GM19025 (cell line): ENCODE measurements at regions not wholly inside any gene's neighbourhood (a gene's known extent, or its start where the extent isn't known, plus 50 kb on each side); places are given as distances from the start of the nearest gene placed in this dataset.

Experiments used
- ATAC-seq: cut with Tn5 transposase; IDR thresholded peaks from one replicate; pipeline ENCODE4 v1.9.1; 2021; ENCODE audit warnings: mild to moderate bottlenecking, low read depth, moderate library complexity; ENCODE audit not compliant: unreplicated experiment

DNA sequence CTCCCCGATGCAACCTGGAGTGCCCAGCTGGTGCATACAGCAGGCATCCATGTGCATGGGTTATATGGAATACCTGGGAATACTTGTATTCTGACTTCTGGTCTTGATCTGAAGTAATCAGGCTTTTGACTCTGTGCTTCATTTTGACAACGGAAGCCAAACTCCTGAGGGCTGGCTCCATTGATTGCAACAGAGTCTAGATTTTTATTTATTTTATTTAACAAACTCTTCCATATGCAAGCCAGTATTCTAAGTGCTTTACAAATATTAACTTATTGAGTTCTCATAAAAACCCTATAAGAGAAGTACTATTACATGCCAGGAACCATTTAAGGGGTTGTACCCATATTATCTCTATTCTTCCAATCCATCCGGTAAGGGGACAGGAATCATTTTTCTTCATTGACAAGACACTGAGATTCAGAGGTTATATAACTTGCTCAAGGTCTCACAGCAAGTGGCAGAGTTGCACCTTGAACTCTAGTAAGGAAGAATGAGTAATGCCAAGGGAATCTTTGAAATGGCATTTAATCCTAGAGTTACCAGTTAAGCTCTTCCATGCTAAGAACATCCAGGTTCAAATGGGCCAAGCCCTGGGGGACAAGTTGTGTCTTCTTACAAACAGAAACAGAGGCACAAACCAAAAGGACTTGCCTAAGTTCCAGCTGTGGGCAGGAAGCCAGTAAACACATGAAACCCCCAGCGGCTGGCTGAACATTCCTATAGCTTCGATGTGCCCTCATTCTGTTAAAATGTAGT lies 241.0 kb downstream of the WDR11 start:
- no peak for ATAC-seq

DNA sequence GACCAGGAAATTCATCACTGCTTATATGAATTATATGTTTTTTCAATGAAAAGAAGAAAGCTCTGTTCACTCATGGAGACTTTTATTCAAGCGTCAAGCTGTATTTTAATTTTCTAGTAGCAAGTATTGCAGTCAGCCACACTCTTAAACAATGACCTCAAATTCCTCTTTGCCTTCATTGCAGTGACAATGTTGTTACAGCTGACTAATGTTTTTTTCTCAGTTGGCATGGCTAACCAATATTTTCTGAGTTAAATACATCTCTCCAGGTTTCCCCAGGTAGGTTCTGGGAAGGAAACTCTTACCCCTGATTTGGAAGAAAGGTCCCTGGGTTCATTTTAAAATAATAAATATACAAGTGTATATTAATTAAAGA lies 241.5 kb downstream of the WDR11 start:
- no peak for ATAC-seq

DNA sequence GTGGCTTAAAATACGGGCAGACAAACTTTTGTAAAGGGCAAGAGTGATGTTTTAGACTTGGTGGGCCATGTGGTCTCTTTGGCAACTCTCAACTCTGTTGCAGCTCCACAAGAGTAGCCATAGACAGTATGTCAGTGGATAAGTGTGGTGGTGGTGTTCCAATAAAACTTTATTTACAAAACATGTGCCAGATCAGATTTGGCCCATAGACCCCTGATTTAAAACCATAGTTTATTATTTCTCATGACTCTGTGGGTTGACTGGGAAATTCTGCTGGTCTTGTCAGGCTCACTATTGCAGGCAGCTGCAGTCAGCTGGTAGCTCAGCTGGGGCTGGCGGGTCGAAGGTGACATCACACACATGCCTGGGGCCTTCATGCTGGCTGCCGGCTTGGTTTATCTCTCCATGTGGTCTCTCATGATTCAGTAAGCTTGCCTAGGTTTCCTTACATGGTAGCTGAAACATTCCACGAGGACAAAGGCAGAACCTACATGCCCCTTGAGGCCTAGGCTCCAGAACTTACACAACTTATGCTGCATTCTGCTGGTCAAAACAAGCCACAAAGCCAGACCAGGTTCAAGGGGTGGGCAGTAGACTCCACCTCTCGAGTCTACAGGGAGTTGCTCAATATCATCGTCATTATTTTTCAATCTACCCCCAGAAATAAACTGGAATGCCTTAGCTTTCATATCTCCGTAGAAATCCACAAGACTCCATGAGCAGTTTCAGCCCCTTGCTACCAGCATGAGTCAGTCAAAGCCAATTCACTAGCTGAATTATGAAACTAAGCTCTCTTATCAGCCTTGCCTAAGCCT lies 245.7 kb downstream of the WDR11 start:
- no peak for ATAC-seq

DNA sequence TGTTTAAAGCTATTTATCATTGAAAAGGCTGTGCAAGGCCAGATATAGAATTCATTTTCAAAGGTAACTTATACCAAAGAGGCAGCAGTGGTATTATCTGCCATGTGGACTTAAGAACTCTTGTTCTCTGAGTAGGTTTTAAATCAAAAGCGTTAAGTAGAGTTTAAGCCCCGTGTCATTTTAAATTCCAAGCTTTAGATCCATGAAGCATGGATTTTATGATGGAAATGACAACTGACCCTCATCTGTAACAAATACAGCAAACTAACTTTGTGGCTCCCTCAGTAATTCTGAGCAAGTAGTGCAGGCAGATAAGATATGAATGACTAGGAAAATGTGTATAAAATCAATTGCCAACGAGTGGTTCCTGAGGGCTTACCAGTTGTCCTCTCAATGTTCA lies 247.0 kb downstream of the WDR11 start:
- no peak for ATAC-seq

DNA sequence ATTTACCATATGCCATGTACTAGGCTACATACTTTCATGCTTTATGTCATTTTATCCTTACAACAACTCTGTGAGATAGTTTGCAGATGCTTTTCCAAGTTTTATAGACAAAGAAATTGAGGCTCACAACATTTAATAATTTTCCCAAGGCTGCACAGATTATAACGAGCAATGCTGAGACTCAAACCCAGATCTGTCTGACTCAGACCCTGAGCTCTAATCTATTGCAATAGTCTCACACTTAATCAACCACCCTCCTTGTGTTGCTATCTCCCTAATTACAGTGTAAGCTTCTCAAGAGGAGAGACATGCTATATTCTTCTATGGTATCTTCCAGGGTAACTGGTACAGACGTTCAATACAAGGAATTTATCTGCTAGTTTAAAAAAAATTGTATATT lies 247.6 kb downstream of the WDR11 start:
- ATAC-seq = no peak

DNA sequence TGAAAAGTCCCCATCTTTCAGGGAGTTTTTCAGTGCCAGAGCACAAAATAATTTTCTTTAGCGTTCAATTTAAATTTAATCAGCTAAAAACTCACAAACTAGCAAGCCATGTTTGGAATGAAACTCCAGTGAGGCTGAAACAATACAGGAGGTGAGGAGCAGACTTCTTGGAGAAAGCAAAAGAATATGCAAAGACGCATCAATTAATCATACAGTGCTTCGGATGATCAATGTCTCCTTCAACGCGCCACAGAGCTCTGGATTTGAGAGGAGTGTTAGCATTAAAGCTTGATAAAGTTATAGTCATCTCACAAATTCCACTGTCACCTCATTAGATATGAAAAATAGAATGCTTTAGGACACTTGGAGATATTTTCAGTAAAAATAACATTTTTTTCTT lies 248.0 kb downstream of the WDR11 start:
- ATAC-seq = no peak

DNA sequence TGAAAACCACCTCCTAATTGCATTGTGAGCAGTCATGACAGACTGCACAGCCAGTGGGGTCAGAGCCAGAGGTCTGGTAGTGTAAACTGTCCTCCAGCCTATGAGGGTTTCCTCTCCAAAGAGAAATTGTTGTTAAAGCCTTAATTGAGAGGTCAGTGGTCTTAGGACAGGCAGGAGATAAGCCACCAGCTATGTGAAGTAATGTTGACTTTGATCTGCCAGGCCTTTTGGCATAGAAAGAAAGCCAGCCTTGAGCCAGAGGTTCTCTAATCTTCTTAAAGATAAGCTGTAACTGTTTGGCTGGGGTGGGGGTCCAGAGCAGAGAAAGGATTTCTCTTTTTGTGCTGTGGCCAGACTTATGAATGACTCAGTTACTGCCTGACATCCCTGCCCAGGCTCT lies 248.4 kb downstream of the WDR11 start:
- no peak for ATAC-seq

DNA sequence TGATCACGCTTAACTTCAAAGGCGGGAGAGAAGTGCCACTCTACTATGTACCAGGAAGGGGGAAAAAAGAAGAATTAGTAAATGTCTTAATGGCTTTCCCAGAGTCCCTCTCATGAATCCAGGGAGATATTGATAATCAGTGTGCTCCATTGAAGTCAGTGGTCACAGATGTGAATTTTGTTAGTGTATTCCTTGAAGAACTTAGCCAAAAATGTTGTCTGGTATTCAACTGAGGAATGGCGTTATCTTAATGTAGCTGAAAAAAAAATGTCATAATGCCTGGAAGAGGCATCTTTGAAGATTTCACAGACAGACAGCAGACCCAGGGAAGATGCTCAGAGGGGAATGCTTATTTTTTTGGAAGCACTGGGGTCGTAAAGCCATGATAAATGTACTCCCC lies 250.4 kb downstream of the WDR11 start:
- no peak for ATAC-seq

DNA sequence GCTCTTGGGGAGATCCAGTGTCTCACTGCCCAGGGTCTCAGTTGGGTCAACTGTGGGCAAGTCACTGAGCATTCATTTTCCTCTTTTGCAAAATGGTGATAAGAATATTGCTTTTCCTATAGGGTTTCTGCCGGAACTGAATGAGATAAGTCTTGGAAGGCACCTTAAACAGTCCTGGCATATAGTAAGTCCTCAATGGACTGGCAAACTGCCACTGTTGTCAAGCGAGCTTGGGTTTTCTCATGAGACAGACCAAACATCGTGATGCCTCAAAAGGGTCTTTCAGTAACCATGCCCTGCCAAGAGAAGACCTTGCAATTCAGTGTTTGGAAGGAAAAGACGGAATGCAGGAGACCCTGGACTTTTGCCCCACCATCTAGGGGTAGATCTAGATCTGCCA lies 251.5 kb downstream of the WDR11 start:
- no peak for ATAC-seq

DNA sequence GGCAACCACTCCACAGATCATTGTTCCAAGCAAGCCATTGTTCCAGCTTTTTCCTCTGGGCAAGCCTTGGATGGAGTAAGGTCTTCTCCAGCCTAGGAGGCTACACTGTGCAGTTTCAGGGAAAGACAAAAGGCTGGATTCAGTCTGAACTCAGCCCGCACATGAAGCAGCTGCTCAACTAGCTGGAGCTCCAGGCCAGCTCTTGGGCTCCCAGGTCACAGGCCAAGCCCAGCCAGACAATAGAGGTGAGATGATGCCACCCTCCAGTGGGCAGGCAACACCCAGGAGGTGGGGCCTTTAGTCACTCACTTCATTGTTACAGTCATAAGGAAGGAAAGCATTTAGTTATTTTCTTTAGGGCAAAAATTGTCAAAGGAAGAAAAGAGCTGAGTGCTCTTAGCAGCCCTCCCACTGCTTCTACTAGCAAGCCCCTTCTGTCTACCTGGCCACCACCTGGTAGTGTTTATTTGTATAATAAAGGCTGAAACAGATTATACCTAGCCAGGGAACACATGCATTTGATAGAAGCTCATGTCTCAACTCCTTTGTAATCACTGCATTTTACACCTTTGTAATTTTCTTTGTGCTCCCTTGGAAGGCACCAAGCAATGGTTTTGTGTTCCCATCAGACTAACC lies 253.4 kb downstream of the WDR11 start:
- ATAC-seq = no peak

DNA sequence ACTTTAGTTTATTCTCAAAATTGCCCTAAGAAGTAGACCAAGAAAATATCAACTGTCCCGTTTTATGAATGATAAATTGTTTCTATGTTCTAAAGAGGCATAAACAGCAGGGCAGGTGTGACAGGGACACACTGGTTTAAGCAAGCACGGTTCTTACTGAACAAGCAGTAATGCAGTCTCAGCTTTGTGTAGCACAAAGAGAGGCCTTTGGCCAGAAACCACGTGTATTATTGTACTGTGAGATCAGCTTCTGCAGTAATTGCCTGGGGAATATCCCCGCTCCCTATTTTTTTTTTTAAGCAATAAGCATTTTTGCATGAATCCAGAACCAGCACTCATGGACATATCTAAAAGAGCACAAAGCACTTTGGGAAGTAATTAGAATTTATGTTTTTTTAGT lies 255.4 kb downstream of the WDR11 start:
- ATAC-seq = no peak

DNA sequence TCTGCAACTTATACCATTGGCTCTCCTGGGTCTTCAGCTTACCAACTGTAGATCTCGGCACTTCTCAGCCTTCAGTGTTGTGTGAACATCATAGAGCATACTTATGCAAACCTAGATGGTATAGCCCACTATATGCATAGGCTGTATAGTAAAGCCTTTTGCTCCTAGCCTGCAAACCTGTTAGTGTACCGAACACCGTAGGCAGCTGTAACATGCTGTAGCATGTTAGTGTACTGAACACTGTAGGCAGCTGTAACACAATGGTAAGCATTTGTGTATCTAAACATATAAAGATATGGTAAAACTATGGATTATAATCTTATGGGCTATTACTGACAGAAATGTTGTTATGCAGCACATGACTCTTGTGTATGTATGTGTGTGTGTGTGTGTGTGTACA lies 256.9 kb downstream of the WDR11 start:
- no peak for ATAC-seq

DNA sequence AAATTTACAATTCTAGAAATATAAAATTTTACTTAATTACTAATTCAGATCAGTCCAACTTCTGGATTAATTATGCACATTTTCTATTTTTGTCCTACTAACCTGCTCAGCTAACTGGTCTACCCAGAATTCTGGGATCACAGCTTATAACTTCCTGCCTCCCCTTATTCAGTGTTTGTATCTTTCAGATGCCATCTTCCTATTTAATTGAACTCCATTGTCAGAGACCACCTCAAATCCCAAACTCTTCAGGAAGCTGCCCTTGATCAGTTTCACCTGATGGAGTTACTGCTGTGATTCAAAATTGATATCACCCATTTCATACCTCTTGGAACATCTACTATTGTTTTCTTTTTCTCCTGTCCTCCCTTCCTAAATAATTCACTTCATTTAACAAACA lies 259.2 kb downstream of the WDR11 start:
- ATAC-seq = no peak

DNA sequence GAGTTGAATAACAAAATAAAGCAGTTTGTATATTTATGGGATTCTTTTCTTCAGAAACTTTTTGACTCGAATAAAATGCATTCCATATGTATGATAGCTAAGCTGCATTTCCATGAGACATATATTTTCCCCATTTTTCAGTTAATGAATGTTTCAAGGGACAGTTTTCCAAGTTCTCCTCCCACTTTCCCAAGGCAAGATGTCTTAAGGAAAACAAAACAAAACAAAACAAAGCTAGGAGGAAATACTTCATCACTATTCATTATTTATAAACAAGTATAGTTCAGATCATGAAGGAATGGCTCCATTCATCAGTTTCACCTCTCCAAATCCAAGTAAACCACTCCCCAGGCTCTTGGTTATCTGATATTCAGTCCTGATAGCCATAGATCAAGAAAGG lies 261.0 kb downstream of the WDR11 start:
- no peak for ATAC-seq

DNA sequence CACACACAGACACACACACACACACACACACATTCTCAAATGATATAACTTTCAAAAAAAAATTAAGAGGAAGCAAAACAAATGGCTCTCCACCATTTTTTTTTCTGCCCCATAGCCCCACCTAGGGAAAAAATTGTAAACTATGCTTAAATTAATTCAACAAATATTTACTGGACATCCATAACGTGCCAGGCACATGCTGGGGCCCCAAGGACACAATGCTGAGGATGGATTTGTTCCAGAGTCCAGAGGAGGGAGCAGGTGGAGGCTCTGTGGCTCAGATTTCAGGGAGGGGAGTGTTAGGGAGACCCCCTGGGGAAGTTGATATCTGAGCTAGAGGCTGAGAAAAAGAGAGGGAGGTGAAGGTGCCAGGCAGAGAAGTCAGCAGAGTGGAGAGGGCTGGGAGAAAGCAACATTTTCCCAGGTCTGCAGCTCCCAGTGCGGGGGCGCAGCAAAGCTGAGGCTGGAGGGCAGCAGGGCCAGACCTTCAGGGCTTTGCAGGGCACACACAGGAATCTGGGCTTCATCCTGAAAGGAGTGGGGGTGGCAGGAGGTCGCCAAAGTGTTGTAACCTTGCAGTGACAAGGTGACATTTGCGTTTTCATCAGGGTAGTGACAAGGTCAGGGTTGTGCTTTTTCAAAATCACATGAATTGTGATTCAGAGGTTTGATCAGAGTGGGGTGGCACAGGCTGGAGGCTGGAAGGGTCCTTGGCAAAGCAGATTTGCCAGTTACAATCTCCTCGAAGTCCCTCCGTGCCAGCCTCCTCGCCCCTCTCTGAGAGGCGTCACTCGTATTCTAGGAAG lies 261.6 kb downstream of the WDR11 start:
- no peak for ATAC-seq

DNA sequence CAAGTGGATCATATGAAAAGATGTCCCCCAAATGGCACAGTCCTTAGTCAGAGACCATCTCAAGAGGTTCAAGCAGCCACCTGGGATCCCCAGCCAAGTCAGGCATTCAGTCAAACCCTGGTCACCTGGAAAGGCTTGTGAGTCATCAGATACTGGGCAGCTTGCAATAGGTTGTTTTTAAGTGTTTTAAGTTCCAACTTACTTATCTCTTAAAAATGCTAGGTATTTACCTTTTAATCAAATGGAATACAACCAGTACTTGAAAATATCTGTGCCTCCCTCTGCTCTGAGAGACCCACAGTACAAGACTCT lies 262.2 kb downstream of the WDR11 start:
- ATAC-seq = no peak

DNA sequence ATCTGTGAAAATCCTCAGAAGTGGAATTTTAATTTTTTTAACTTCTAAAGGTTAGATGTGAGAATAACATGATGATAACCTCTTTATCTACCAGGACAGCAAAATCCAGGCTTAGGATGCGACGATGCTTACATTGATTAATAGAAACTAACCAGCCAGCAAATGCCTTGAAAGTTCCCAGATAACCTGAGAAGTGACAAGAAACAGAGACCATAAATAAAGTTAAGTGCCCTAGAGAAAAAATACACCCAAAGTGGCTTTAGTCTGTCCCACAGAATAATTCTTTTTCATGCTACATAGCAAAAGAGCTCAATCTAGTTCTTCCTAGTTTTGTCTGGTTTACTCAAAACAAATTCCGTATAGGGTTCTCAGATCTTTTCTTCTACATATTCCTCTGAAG lies 262.7 kb downstream of the WDR11 start:
- ATAC-seq = no peak

DNA sequence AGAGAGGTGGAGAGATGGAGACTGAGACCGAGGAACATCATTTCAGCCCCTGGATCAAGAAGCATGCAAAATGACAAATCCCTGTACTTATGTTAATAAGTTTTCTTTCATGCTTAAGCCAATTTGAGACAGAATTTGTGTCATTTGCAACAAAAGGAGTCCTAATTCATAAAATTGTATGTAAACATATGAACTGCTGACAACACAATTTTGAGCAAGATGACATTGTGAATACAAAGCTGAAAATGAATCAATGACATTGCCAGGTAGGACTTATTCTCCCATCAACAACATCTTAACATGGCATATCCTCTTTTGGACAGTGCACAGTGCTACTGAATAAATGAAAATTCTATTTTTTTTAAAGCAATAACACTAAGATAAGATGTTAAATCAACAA lies 264.0 kb downstream of the WDR11 start:
- ATAC-seq = no peak

DNA sequence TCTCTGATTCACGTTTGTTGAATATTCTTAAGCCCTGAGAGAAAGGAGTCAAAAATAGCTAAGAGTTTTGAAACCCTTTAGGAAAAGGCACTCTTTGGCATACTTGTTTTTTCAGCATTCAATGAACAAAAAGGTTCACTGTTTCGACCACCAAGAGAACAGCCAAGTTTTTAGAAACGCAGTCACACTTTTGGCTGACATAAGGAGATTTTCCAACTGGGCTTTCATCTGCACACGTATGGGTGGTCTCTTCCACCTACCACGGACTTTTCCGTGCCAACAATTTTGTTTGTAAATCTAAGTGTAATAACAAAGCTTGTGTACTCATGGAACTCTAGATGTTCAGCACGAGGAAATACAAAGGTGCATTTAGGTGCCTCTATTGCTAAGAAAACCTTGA lies 270.3 kb downstream of the WDR11 start:
- ATAC-seq = no peak

DNA sequence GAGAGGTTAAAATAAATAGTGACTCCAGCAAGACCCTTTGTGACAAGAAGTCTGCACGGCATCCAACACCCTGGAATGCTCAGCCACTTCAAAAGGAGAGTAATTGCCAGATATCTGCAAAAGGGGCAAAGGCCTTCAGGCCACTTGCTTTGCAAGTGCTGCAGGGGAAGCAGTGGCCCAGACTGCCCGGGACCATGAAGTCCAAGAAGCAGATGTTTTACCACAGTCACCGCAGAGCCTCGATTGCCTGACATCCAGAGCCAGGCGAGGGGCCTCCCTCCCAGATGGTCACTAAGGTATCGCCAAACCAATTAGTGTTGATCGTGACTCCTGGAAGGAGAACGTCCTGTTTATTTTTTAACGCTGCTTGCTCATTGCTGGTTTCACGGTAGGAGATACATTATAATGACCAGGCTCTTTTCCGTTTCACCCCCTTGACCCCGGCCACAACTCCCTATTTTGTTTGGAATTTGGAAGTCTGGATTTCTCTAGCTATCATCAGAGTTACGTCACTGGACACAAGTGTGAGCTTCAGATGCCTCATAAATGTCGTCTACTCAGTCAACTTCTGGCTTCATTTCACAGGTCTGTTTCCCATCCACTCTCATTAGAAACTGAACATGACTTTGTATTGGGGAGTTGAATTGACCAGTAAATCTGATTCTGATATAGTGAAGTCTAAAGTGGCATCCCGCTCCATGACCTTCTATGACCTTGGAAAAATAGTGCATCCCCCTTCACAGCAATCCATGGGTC lies 276.2 kb downstream of the WDR11 start:
- no peak for ATAC-seq
